Thyroid gland (tissue), 4 donors: ENCODE measurements at regions not wholly inside any gene's neighbourhood (a gene's known extent, or its start where the extent isn't known, plus 50 kb on each side); places are given as distances from the start of the nearest gene placed in this dataset.
"Not testable (repeated sequence)": the region's sequence is repeated elsewhere in the genome, so short reads cannot be mapped to it uniquely, and the experiment has no call there.

Experiments used
- DNase-seq, 2 donors: peaks; one replicate each; pipeline ENCODE4 v3.0.0-alpha.2; 2019
- H3K27ac ChIP-seq, 3 donors: fragments of 200-600 bp; sonication (generic); 1 replicate in 2 of 3; 2 replicates in 1 of 3; pipeline ENCODE4 v1.5.1; 2016 to 2019; ENCODE audit warnings: mild to moderate bottlenecking in 1 of 3, moderate library complexity in 1 of 3
- H3K27me3 ChIP-seq: fragments of 200-600 bp; sonication (generic); one replicate; pipeline ENCODE4 v1.5.1; 2019
- H3K36me3 ChIP-seq, 2 donors: fragments of 200-600 bp; sonication (generic); one replicate each; pipeline ENCODE4 v1.5.1; 2016 to 2019
- H3K4me1 ChIP-seq, 2 donors: fragments of 200-600 bp; sonication (generic); one replicate each; pipeline ENCODE4 v1.5.1; 2017 to 2019
- H3K4me3 ChIP-seq, 3 donors: fragments of 200-600 bp; sonication (generic); replicated peaks in 1 of 3; 1 replicate in 2 of 3; 2 replicates in 1 of 3; pipeline ENCODE4 v1.5.1; 2016; ENCODE audit warnings: mild to moderate bottlenecking in 1 of 3
- H3K9me3 ChIP-seq: fragments of 200-600 bp; sonication (generic); one replicate; pipeline ENCODE4 v1.5.1; 2017
- POLR2A ChIP-seq, 2 donors: fragments of 450-650 bp; IDR thresholded peaks; one replicate each; pipeline ENCODE4 v1.6.1; 2017; ENCODE audit warnings: antibody characterized with exemption in 2 of 2, mild to moderate bottlenecking in 2 of 2, moderate library complexity in 1 of 2
- WGBS, 2 donors: methylation state at CpG; one replicate each; pipeline ENCODE4 v1.1.5; 2017; 5-methylcytosine and 5-hydroxymethylcytosine counted together
- intact Hi-C: fragments of 100-400 bp; cut with DNase I; formaldehyde crosslinking; loops from one replicate; pipeline ENCODE4 v1.15.1; 2023
- TF ChIP-seq, protein P1 (sequence below), 6 experiments: fragments of 200-600 bp in 3 of 6; fragments of 450-650 bp in 3 of 6; sonication (generic) in 3 of 6; IDR thresholded peaks; one replicate each; pipeline ENCODE4 v1.5.1; 2016 to 2019; ENCODE audit warnings: antibody characterized with exemption in 6 of 6, mild to moderate bottlenecking in 2 of 6, inconsistent platforms in 1 of 6, moderate library complexity in 1 of 6

DNA sequence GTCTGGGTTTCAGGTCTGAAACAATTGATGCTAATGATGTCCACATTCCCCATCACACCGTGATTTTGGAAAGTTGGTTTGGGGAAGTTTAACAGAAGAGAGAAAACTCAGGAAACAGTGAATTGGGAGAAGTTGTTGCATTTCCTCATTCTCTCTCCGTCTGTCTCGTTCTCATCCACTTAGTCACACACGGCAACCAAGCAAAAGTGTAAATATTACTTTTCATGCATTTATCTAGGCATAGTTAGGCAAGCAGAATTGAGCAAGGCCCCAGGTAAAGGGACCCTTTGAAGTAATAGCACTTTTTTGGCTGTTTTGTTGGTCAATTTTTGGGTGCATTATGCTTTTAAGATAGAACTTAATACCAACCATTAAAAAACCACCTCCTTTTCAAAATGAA, 137.0 kb upstream of the SULF2 start:
- Histone ChIP-seq H3K9me3 (no peaks in the 10 kb centered on the region), H3K36me3 (no peaks in the 10 kb centered on the region), H3K27ac (no peak overlapping the region), H3K4me1 (no peaks in the 10 kb centered on the region), H3K4me3 (no peak overlapping the region), H3K27me3 (no peaks in the 10 kb centered on the region)
- WGBS, 2 donors, result 40 to 51% methylated on average over 4 of the region's 4 CpGs
- intact Hi-C loops, result no loop called here
- no peak for DNase-seq
- TF ChIP-seq, protein P1, sequence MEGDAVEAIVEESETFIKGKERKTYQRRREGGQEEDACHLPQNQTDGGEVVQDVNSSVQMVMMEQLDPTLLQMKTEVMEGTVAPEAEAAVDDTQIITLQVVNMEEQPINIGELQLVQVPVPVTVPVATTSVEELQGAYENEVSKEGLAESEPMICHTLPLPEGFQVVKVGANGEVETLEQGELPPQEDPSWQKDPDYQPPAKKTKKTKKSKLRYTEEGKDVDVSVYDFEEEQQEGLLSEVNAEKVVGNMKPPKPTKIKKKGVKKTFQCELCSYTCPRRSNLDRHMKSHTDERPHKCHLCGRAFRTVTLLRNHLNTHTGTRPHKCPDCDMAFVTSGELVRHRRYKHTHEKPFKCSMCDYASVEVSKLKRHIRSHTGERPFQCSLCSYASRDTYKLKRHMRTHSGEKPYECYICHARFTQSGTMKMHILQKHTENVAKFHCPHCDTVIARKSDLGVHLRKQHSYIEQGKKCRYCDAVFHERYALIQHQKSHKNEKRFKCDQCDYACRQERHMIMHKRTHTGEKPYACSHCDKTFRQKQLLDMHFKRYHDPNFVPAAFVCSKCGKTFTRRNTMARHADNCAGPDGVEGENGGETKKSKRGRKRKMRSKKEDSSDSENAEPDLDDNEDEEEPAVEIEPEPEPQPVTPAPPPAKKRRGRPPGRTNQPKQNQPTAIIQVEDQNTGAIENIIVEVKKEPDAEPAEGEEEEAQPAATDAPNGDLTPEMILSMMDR (IDR thresholded peaks at IDR 0.05), result no peak

DNA sequence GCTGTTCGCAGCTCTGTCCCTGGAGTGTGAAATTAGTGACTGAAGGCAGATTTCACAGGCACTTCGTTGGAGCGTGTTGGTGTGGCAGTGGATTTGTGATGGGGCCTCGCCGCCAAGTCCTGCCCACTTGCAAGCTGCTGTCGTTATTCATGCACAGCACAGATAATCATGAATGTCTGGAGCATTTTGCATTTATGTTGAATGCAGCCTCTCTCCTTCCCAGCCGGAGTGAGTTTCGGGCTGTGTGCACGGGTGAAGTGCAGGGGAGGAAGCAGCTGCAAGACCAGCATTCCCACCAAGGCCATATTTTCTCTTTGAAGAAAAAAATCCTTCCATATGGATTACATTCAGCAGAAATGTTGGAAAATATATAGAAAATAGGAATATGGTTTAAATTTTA, 136.5 kb upstream of the SULF2 start:
- H3K27ac ChIP-seq, result not testable (repeated sequence)
- WGBS, 2 donors, result 48 to 55% methylated on average over 9 of the region's 9 CpGs

DNA sequence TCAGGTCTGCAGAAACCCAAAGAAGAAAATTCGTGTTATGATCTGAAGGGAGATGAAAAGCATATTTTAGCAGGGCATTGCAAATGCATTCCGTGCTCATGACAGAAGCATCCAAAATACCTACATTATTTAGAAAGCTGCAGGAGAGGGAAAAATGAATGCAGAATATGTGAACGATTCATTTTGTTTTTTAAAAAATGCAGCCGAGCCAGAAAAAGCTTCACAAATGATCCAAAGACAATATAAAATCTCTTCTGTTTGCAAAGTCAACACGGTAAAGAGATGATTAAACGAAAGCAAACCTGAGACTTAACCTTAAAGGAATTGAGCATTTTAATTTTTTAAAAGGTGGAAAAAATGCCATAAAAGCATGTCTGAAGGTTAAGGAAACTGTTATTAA, 136.1 kb upstream of the SULF2 start:
- H3K4me3 ChIP-seq, result no peak overlapping the region
- no peak overlapping the region for H3K27ac ChIP-seq
- intact Hi-C loops, result no loop called here

More for the DNA sequence above, 136.5 kb upstream of the SULF2 start:
- H3K27me3 ChIP-seq, H3K9me3 ChIP-seq, H3K4me3 ChIP-seq, intact Hi-C loops, DNase-seq, H3K36me3 ChIP-seq, H3K4me1 ChIP-seq: not testable (repeated sequence)

DNA sequence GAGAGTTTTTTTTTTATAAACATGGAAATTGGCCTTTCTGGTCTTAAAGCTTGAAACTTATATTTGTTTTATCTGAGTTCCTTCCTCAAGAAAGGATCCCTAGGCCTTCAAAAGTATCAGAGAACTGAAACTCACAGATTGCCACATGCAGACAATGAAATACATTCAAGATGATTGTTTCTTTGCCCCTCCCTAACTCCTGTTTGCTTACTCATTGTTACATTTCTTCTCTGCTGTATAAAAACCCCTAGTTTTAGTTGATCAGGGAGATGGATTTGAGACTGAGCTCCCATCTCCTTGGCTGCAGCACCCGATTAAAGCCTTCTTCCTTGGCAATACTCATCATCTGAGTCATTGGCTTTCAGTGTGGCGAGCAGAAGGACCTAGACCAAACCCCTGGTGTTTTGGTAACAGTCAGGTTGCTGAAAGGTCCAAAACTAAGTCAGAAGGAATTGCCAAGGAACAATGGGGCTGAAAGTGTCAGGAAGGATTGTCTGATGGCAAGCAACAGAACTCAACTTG, 132.3 kb upstream of the SULF2 start:
- intact Hi-C loops, result no loop called here
- Histone ChIP-seq H3K4me3 (no peak overlapping the region), H3K9me3 (no peaks in the 10 kb centered on the region), H3K27me3 (no peaks in the 10 kb centered on the region), H3K27ac (no peak overlapping the region), H3K36me3 (no peaks in the 10 kb centered on the region), H3K4me1 (no peaks in the 10 kb centered on the region)
- WGBS, 2 donors, result 90 to 97% methylated on average over 2 of the region's 2 CpGs
- DNase-seq, result no peak
- TF ChIP-seq, protein P1 (IDR thresholded peaks at IDR 0.05), result no peak
- no peak for TF ChIP-seq POLR2A (IDR thresholded peaks at IDR 0.05)

More for the DNA sequence above, 136.1 kb upstream of the SULF2 start:
- no peaks in the 10 kb centered on the region for H3K27me3 ChIP-seq
- H3K9me3 ChIP-seq, result no peaks in the 10 kb centered on the region
- WGBS, 2 donors, result 60 to 62% methylated on average over 6 of the region's 6 CpGs
- no peak for DNase-seq
- H3K4me1 ChIP-seq, result no peaks in the 10 kb centered on the region
- no peaks in the 10 kb centered on the region for H3K36me3 ChIP-seq
- TF ChIP-seq, protein P1 (IDR thresholded peaks at IDR 0.05), result no peak
- TF ChIP-seq POLR2A (IDR thresholded peaks at IDR 0.05), result no peak

DNA sequence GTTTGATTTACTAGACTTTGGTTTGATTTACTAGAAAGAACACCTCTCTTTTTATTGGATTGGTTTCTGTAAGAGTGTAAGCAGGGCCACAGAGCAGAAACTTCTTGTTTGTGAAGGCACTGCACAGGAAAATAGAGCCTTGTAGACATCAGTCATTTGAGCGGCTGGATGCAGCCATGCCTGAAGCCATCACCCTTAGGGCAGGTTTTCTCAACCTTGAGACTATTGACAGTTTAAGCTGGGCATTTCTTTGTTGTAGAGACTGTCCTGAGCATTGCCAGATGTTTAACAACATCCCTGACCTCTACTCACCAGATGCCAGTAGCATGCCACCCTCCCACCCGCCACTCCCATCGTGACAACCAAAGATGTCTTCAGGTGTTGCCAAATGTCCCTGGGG, 130.2 kb upstream of the SULF2 start:
- no peak for DNase-seq
- Histone ChIP-seq H3K27ac (no peak overlapping the region), H3K9me3 (no peaks in the 10 kb centered on the region), H3K4me1 (no peaks in the 10 kb centered on the region), H3K27me3 (no peaks in the 10 kb centered on the region), H3K4me3 (no peak overlapping the region), H3K36me3 (no peaks in the 10 kb centered on the region)
- WGBS, 2 donors, result 100% methylated on average over 3 of the region's 3 CpGs
- TF ChIP-seq POLR2A (IDR thresholded peaks at IDR 0.05), result no peak
- TF ChIP-seq, protein P1 (IDR thresholded peaks at IDR 0.05), result no peak
- intact Hi-C loops, result no loop called here

DNA sequence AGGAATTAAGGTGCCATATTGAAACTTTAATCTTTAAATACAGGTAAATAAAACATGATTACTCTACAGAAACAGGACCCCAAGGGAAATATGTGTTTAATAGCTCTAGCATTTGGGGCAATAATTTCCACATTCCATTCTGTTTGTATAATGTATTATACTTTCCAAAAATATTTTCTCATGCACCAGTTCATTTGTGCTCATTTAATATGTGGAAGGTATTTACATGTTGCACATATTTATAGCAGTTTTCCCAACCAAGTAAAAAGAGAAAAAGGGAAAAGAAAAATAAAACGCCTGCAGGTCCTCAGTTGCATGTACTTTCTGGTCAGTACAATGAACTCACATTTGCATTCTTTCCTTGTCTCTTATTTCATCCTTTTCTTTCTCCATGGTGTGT, 129.5 kb upstream of the SULF2 start:
- 68 to 72% methylated on average over 1 of the region's 1 CpG for WGBS, 2 donors

DNA sequence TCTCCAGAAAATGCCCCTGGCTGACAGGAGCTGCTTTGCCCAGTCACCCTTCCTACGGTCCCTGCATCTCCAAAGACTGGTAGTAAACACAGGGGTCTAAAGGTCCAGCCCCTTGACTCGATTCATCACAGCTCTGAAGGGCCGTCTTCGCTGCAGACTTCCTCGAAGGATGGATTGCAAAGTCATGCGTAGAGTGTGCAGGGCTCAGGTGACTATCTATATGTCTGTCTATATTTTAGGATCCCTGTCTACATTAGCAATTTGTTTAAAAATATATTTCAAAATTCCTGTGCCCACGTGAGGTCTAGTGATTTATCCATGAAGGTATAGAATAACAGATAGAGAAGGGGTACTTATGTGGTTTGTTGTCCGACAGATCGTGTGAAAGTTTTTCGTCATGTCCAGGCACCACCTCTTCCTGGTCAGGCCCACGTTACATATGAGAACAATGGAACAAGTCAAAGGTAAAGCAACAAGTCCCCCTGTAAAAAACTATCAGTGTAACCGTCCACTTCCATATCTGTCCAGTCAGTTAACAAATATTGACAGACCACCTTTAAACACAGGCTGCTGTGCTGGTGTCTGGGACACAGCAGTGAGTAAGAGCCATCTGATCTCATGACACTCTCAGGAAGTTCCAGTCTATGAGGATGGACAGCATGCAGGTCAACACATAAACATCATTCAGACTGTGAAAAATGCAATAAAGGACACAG, 127.7 kb upstream of the SULF2 start:
- H3K36me3 ChIP-seq, H3K4me3 ChIP-seq, DNase-seq, H3K27ac ChIP-seq, intact Hi-C loops, H3K27me3 ChIP-seq, H3K9me3 ChIP-seq, H3K4me1 ChIP-seq: not testable (repeated sequence)
- WGBS, 2 donors, result 79 to 83% methylated on average over 12 of the region's 12 CpGs

More for the DNA sequence above, 129.5 kb upstream of the SULF2 start:
- intact Hi-C loops, result no loop called here
- H3K4me3 ChIP-seq, result no peak overlapping the region
- DNase-seq, result no peak
- no peak for TF ChIP-seq POLR2A (IDR thresholded peaks at IDR 0.05)
- TF ChIP-seq, protein P1 (IDR thresholded peaks at IDR 0.05), result no peak
- no peak overlapping the region for H3K27ac ChIP-seq
- H3K27me3 ChIP-seq, result no peaks in the 10 kb centered on the region
- H3K4me1 ChIP-seq, result no peaks in the 10 kb centered on the region
- no peaks in the 10 kb centered on the region for H3K36me3 ChIP-seq
- no peaks in the 10 kb centered on the region for H3K9me3 ChIP-seq

DNA sequence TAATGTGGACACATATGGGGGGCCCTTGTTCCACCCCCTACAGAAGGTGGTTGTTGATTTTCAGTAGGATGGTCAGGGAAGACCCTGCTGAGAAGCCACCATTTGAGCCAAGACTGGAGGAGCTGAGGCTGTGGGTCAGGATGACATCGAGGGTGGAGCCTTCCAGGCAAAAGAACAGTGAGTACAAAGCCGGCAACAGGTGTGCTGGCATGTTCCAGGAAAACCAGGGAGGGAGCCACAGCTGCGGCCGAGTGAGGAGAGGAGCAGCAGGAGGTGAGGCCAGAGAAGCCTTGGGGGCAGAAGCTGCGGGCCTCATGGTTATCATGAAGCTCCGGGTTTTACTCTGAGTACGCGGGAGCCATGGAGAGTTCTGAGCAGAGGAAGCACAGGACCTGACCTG, 126.9 kb upstream of the SULF2 start:
- intact Hi-C loops, H3K27me3 ChIP-seq, H3K27ac ChIP-seq, H3K9me3 ChIP-seq, DNase-seq, H3K36me3 ChIP-seq, H3K4me3 ChIP-seq, H3K4me1 ChIP-seq: not testable (repeated sequence)
- WGBS, 2 donors, result 72 to 77% methylated on average over 5 to 8 of the region's 8 CpGs
